ENCODE measurements at regions not wholly inside any gene's neighbourhood (a gene's known extent, or its start where the extent isn't known, plus 50 kb on each side); places are given as distances from the start of the nearest gene placed in this dataset.
"Not testable (repeated sequence)": the region's sequence is repeated elsewhere in the genome, so short reads cannot be mapped to it uniquely, and the experiment has no call there.

- TF ChIP-seq, protein P1, sequence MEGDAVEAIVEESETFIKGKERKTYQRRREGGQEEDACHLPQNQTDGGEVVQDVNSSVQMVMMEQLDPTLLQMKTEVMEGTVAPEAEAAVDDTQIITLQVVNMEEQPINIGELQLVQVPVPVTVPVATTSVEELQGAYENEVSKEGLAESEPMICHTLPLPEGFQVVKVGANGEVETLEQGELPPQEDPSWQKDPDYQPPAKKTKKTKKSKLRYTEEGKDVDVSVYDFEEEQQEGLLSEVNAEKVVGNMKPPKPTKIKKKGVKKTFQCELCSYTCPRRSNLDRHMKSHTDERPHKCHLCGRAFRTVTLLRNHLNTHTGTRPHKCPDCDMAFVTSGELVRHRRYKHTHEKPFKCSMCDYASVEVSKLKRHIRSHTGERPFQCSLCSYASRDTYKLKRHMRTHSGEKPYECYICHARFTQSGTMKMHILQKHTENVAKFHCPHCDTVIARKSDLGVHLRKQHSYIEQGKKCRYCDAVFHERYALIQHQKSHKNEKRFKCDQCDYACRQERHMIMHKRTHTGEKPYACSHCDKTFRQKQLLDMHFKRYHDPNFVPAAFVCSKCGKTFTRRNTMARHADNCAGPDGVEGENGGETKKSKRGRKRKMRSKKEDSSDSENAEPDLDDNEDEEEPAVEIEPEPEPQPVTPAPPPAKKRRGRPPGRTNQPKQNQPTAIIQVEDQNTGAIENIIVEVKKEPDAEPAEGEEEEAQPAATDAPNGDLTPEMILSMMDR (IDR thresholded peaks at IDR 0.05; ENCODE audit: unreplicated experiment), result no peak
- Mint-ChIP-seq H3K4me1 (ENCODE audit: low read depth) (no peaks in the 10 kb centered on the region), H3K36me3 (ENCODE audit: insufficient read depth) (no peaks in the 10 kb centered on the region), H3K27me3 (no peaks in the 10 kb centered on the region), H3K27ac (no peak overlapping the region), H3K9me3 (ENCODE audit: low read depth) (peaks cover 5% of the 10 kb centered on the region), H3K4me3 (ENCODE audit: low read depth) (no peak overlapping the region)
- no peak for DNase-seq (ENCODE audit: low spot score, unreplicated experiment)
Observed at GRCh38 chr20:12130781-12131180, 213.1 kb downstream of the BTBD3 start.

GRCh38 chr20:12133553-12133952 is 215.9 kb downstream of the BTBD3 start:
- TF ChIP-seq, protein P1 (IDR thresholded peaks at IDR 0.05; ENCODE audit: unreplicated experiment), result no peak
- H3K4me1 Mint-ChIP-seq (ENCODE audit: low read depth), result no peaks in the 10 kb centered on the region

DNA sequence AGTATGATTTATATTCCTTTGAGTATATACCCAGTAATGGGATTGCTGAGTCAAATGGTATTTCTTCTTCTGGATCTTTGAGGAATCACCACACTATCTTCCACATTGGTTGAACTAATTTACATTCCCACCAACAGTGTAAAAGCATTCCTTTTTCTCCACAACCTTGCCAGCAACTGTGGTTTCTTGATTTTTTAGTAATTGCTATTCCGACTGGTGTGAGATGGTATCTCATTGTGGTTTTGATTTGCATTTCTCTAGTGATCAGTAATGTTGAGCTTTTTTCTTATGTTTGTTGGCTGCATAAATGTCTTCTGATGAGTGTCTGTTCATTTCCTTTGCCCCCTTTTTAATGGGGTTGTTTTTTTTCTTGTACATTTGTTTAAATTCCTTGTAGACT is 228.3 kb downstream of the BTBD3 start:
- not testable (repeated sequence) for H3K27me3 Mint-ChIP-seq; H3K4me3 Mint-ChIP-seq (ENCODE audit: low read depth); H3K4me1 Mint-ChIP-seq (ENCODE audit: low read depth); H3K27ac Mint-ChIP-seq; DNase-seq (ENCODE audit: low spot score, unreplicated experiment); H3K36me3 Mint-ChIP-seq (ENCODE audit: insufficient read depth)
- peaks cover 12% of the 10 kb centered on the region for H3K9me3 Mint-ChIP-seq (ENCODE audit: low read depth)

More at GRCh38 chr20:12133553-12133952, 215.9 kb downstream of the BTBD3 start:
- no peaks in the 10 kb centered on the region for H3K36me3 Mint-ChIP-seq (ENCODE audit: insufficient read depth)
- no peak overlapping the region for H3K4me3 Mint-ChIP-seq (ENCODE audit: low read depth)
- no peaks in the 10 kb centered on the region for H3K27me3 Mint-ChIP-seq
- DNase-seq (ENCODE audit: low spot score, unreplicated experiment), result no peak
- no peak overlapping the region for H3K27ac Mint-ChIP-seq
- peaks cover 15% of the 10 kb centered on the region for H3K9me3 Mint-ChIP-seq (ENCODE audit: low read depth)

DNA sequence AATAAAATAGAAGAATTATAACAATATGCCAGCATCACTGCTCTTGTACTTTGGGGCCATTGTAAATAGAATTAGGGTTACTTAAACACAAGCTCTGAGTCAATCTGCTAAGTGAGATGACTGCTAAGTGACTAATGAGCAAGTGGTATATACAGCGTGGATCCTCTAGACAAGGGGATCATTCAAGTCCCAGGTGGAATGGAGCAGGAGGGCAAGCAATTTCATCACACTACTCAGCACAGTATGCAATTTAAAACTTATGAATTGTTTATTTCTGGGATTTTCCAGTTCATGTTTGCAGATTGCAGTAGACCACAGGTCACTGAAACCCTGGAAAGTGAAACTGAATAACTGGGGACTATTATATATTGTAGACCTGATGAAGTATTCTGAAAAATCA is 235.3 kb downstream of the BTBD3 start:
- Mint-ChIP-seq H3K4me3 (ENCODE audit: low read depth) (no peak overlapping the region), H3K9me3 (ENCODE audit: low read depth) (no peaks in the 10 kb centered on the region), H3K4me1 (ENCODE audit: low read depth) (no peaks in the 10 kb centered on the region), H3K36me3 (ENCODE audit: insufficient read depth) (no peaks in the 10 kb centered on the region), H3K27me3 (no peaks in the 10 kb centered on the region), H3K27ac (no peak overlapping the region)
- TF ChIP-seq, protein P1 (IDR thresholded peaks at IDR 0.05; ENCODE audit: unreplicated experiment), result no peak
- no peak for DNase-seq (ENCODE audit: low spot score, unreplicated experiment)

GRCh38 chr20:12153628-12154027 is 235.9 kb downstream of the BTBD3 start:
- H3K9me3 Mint-ChIP-seq (ENCODE audit: low read depth), result no peaks in the 10 kb centered on the region
- no peaks in the 10 kb centered on the region for H3K4me1 Mint-ChIP-seq (ENCODE audit: low read depth)
- H3K4me3 Mint-ChIP-seq (ENCODE audit: low read depth), result no peak overlapping the region
- H3K27ac Mint-ChIP-seq, result no peak overlapping the region
- H3K36me3 Mint-ChIP-seq (ENCODE audit: insufficient read depth), result no peaks in the 10 kb centered on the region
- DNase-seq (ENCODE audit: low spot score, unreplicated experiment), result no peak
- TF ChIP-seq, protein P1 (IDR thresholded peaks at IDR 0.05; ENCODE audit: unreplicated experiment), result no peak
- no peaks in the 10 kb centered on the region for H3K27me3 Mint-ChIP-seq

- Mint-ChIP-seq H3K4me1 (ENCODE audit: low read depth) (no peaks in the 10 kb centered on the region), H3K9me3 (ENCODE audit: low read depth) (no peaks in the 10 kb centered on the region), H3K4me3 (ENCODE audit: low read depth) (no peak overlapping the region), H3K36me3 (ENCODE audit: insufficient read depth) (no peaks in the 10 kb centered on the region), H3K27me3 (no peaks in the 10 kb centered on the region), H3K27ac (no peak overlapping the region)
- TF ChIP-seq, protein P1 (IDR thresholded peaks at IDR 0.05; ENCODE audit: unreplicated experiment), result no peak
- no peak for DNase-seq (ENCODE audit: low spot score, unreplicated experiment)
Observed at GRCh38 chr20:12156252-12156651, 238.6 kb downstream of the BTBD3 start.

Data from progenitor cell of endocrine pancreas (in vitro differentiated cells).